HepG2 (cell line): ENCODE measurements at regions not wholly inside any gene's neighbourhood (a gene's known extent, or its start where the extent isn't known, plus 50 kb on each side); places are given as distances from the start of the nearest gene placed in this dataset.

Source experiments
- ATAC-seq: fragments of 200-7000 bp; cut with Tn5 transposase; 3 replicates; pipeline ENCODE4 v1.9.1; 2020; ENCODE audit warnings: mild to moderate bottlenecking, moderate library complexity
- BruUV-seq: library from RNA; stranded (reverse); fragments of 400-500 nt; replicated peaks from 2 replicates; lab custom pipeline; 2021; lab: Mats Ljungman, UMichigan
- CTCF ChIA-PET: fragments of 300-600 bp; formaldehyde crosslinking; extraction: SDS; loops from one replicate; lab custom pipeline; 2021; ENCODE audit warnings: low total read pairs, inconsistent platforms, low intra/inter-chr PET ratio; lab: Yijun Ruan, JAX
- POLR2A ChIA-PET: fragments of 350-600 bp; sonication (Branson Sonifier 250); formaldehyde crosslinking; loops from one replicate; lab custom pipeline; 2020; ENCODE audit warnings: antibody characterized with exemption, inconsistent platforms; lab: Yijun Ruan, JAX
- DNase-seq: peaks from one replicate; pipeline ENCODE4 v3.0.0-alpha.2; 2015; ENCODE audit warnings: low spot score
- FAIRE-seq: peaks from 3 replicates; lab custom pipeline; 2011; peaks lifted over from hg19 to GRCh38; lab: Jason Lieb, UNC
- H2AFZ ChIP-seq: one replicate; pipeline ENCODE4 v1.6.1; 2011; ENCODE audit warnings: low read length, inconsistent platforms
- H3K27ac ChIP-seq: fragments of 300-600 bp; 3 replicates; pipeline ENCODE4 v1.8.0; 2011; ENCODE audit warnings: mixed run types, mild to moderate bottlenecking, mixed read lengths, low read length, inconsistent platforms; ENCODE audit not compliant: insufficient read depth; ENCODE audit errors: extremely low read length
- H3K27me3 ChIP-seq, 2 experiments: fragments of 200-600 bp in 1 of 2; 2 replicates in 1 of 2; 3 replicates in 1 of 2; pipeline versions ENCODE4 v1.6.0 to v1.8.0; 2011; ENCODE audit warnings: low read length in 2 of 2, mild to moderate bottlenecking in 2 of 2, moderate library complexity in 2 of 2, inconsistent platforms in 1 of 2; ENCODE audit not compliant: insufficient read depth in 2 of 2, control insufficient read depth in 1 of 2
- H3K36me3 ChIP-seq, 2 experiments: fragments of 200-600 bp in 1 of 2; replicated peaks in 1 of 2; 2 replicates in 1 of 2; 3 replicates in 1 of 2; pipeline versions ENCODE4 v1.5.1 to v1.8.0; 2011; ENCODE audit warnings: low read length in 2 of 2, inconsistent platforms in 1 of 2; ENCODE audit not compliant: insufficient read depth in 2 of 2, control insufficient read depth in 1 of 2
- H3K4me1 ChIP-seq: 2 replicates; pipeline ENCODE4 v1.5.1; 2012; ENCODE audit warnings: low read length, inconsistent platforms; ENCODE audit not compliant: insufficient read depth
- H3K4me2 ChIP-seq: 2 replicates; pipeline ENCODE4 v1.6.0; 2011; ENCODE audit warnings: low read depth, low read length, inconsistent platforms
- H3K4me3 ChIP-seq, 3 experiments: fragments of 200-600 bp in 1 of 3; sonication (generic), shearing (Covaris generic) in 1 of 3; replicated peaks in 1 of 3; 2 replicates each; pipeline ENCODE4 v1.5.1; 2011 to 2016; ENCODE audit warnings: low read length in 3 of 3, inconsistent platforms in 2 of 3, low read depth in 2 of 3, mild to moderate bottlenecking in 2 of 3, control low read depth in 1 of 3, mixed read lengths in 1 of 3; ENCODE audit not compliant: insufficient read depth in 1 of 3
- H3K79me2 ChIP-seq: one replicate; pipeline ENCODE4 v1.6.1; 2011; ENCODE audit warnings: low read length, inconsistent platforms; ENCODE audit not compliant: insufficient read depth
- H3K9ac ChIP-seq: 2 replicates; pipeline ENCODE4 v1.6.0; 2011; ENCODE audit warnings: mild to moderate bottlenecking, low read depth, low read length, inconsistent platforms; ENCODE audit not compliant: insufficient read depth
- H3K9me3 ChIP-seq: 2 replicates; pipeline ENCODE4 v1.5.1; 2012; ENCODE audit warnings: mild to moderate bottlenecking, low read length
- H4K20me1 ChIP-seq: 2 replicates; pipeline ENCODE4 v1.6.0; 2011; ENCODE audit warnings: inconsistent platforms, mild to moderate bottlenecking, low read length, moderate library complexity; ENCODE audit not compliant: insufficient read depth
- AKNA ChIP-seq: sonication (generic); formaldehyde crosslinking; IDR thresholded peaks from 2 replicates; pipeline ENCODE4 v1.4.0; 2020; ENCODE audit warnings: missing genetic modification reagents, borderline replicate concordance
- ERF ChIP-seq: IDR thresholded peaks from 2 replicates; pipeline ENCODE4 v1.6.1; 2018; ENCODE audit warnings: missing biosample characterization, missing genetic modification reagents
- NAIF1 ChIP-seq: sonication (generic); formaldehyde crosslinking; IDR thresholded peaks from 2 replicates; pipeline ENCODE4 v1.5.0; 2020; ENCODE audit warnings: mild to moderate bottlenecking, missing genetic modification reagents, borderline replicate concordance
- NR2F6 ChIP-seq, 2 experiments: IDR thresholded peaks; 2 replicates each; pipeline ENCODE4 v1.6.1; 2016; ENCODE audit warnings: antibody characterized with exemption in 1 of 2, mild to moderate bottlenecking in 1 of 2
- SNRNP70 ChIP-seq: fragments of 200-400 bp; formaldehyde crosslinking; IDR thresholded peaks from 2 replicates; pipeline ENCODE4 v1.6.1; 2017; ENCODE audit warnings: mild to moderate bottlenecking, low read depth, low read length, moderate library complexity
- SP5 ChIP-seq: IDR thresholded peaks from 2 replicates; pipeline ENCODE4 v1.6.1; 2016; ENCODE audit warnings: low read depth, borderline replicate concordance
- ZHX2 ChIP-seq, 2 experiments: sonication (generic) in 1 of 2; formaldehyde crosslinking in 1 of 2; IDR thresholded peaks; 2 replicates each; pipeline versions ENCODE4 v1.6.1 to v1.9.0; 2014 to 2022; ENCODE audit warnings: antibody characterized with exemption in 1 of 2, borderline replicate concordance in 1 of 2, inconsistent platforms in 1 of 2, low read depth in 1 of 2, missing genetic modification reagents in 1 of 2
- ZNF207 ChIP-seq: fragments of 450-650 bp; IDR thresholded peaks from 2 replicates; pipeline ENCODE4 v1.6.1; 2016; ENCODE audit warnings: antibody characterized with exemption, borderline replicate concordance
- ZNF280D ChIP-seq: sonication (generic); formaldehyde crosslinking; IDR thresholded peaks from 2 replicates; pipeline ENCODE4 v1.5.1; 2020; ENCODE audit warnings: mild to moderate bottlenecking, missing genetic modification reagents
- ZNF619 ChIP-seq: sonication (generic); formaldehyde crosslinking; IDR thresholded peaks from 2 replicates; pipeline ENCODE4 v1.4.0; 2020; ENCODE audit warnings: mild to moderate bottlenecking, missing genetic modification reagents
- ZSCAN22 ChIP-seq: sonication (generic); formaldehyde crosslinking; IDR thresholded peaks from 2 replicates; pipeline ENCODE4 v1.4.0; 2020; ENCODE audit warnings: mild to moderate bottlenecking, missing genetic modification reagents
- WGBS: methylation state at CpG from one replicate; pipeline ENCODE4 v1.1.6; 2017; ENCODE audit warnings: low lambda C conversion rate; 5-methylcytosine and 5-hydroxymethylcytosine counted together
- in situ Hi-C: cut with HindIII; loops from 2 replicates; pipeline ENCODE4 v1.10.0; 2017; ENCODE audit warnings: low pct_unique_long_range_greater_than_20kb; ENCODE audit not compliant: extremely low pct_ligation_motif_present
- intact Hi-C: fragments of 100-400 bp; cut with micrococcal nuclease; formaldehyde crosslinking; loops from one replicate; pipeline ENCODE4 v1.10.0; 2022; ENCODE audit not compliant: unreplicated experiment

DNA sequence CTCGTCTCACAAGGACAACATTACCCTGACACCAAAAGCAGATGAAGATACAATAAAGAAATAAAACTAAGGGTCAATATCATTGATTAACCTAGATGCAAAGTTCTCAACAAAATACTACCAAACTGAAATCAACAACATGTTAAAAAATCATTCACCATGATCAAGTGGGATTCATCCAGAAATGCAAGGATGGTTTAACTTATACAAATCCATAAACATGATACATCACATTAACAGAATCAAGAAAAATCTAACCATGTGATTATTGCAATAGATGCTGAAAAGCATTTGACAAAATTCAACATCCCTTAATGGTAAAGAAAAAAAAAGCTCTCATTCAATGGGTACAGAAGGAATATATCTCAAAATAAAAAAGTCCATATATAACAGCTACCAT is 514.9 kb downstream of the TMA16 start:
- H3K27me3 ChIP-seq: no peaks in the 10 kb centered on the region
- WGBS: 0% methylated on average over 1 of the region's 1 CpG
- H3K4me2 ChIP-seq: no peak overlapping the region
- no peaks in the 10 kb centered on the region for H3K4me1 ChIP-seq
- no peak overlapping the region for H3K9ac ChIP-seq
- H2AFZ ChIP-seq: no peak overlapping the region
- intact Hi-C loops: no loop called here
- ATAC-seq (no peak), DNase-seq (no peak), FAIRE-seq (no peak)
- in situ Hi-C loops: loop anchor here (25.0 kb wide), 1 partner anchor 322 kb away; no protein-coding TSS in a partner anchor
- CTCF ChIA-PET: no interaction called here
- H3K4me3 ChIP-seq: no peak overlapping the region
- POLR2A ChIA-PET: no interaction called here
- H4K20me1 ChIP-seq: no peaks in the 10 kb centered on the region
- BruUV-seq: no TSS peak
- H3K27ac ChIP-seq: no peak overlapping the region
- H3K36me3 ChIP-seq: no peaks in the 10 kb centered on the region
- no peaks in the 10 kb centered on the region for H3K79me2 ChIP-seq
- H3K9me3 ChIP-seq: no peaks in the 10 kb centered on the region
- TF ChIP-seq AKNA (CRISPR knock-in tag) (no peak), NAIF1 (CRISPR knock-in tag) (no peak), ZNF619 (CRISPR knock-in tag) (no peak), SNRNP70 (no peak), ZNF207 (no peak), SP5 (no peak), ERF (CRISPR knock-in tag) (no peak), ZHX2 (IDR thresholded peaks at IDR 0.05; ENCODE audit: low read depth) (no peak), ZHX2 (CRISPR knock-in tag; IDR thresholded peaks at IDR 0.05; ENCODE audit: borderline replicate concordance) (no peak), ZSCAN22 (no peak), ZNF280D (CRISPR knock-in tag) (no peak), NR2F6 (IDR thresholded peaks at IDR 0.05) (no peak), NR2F6 (CRISPR knock-in tag; IDR thresholded peaks at IDR 0.05) (no peak)
